Activated CD8-positive, alpha-beta T cell treated with anti-CD3 and anti-CD28 coated beads for 36 hours (primary cell): ENCODE measurements at regions not wholly inside any gene's neighbourhood (a gene's known extent, or its start where the extent isn't known, plus 50 kb on each side); places are given as distances from the start of the nearest gene placed in this dataset.

Experiments used
- ATAC-seq: fragments of 200-7000 bp; cut with Tn5 transposase; one replicate; pipeline ENCODE4 v1.10.0; 2021; ENCODE audit warnings: mild to moderate bottlenecking, moderate library complexity
- CTCF ChIA-PET: fragments of 350-600 bp; sonication (Branson Sonifier 250); formaldehyde crosslinking; loops from one replicate; lab custom pipeline; 2021; ENCODE audit warnings: antibody characterized with exemption; lab: Charles Lee
- POLR2A ChIA-PET: fragments of 350-600 bp; sonication (Branson Sonifier 250); formaldehyde crosslinking; loops from one replicate; lab custom pipeline; 2021; ENCODE audit warnings: antibody characterized with exemption; lab: Charles Lee
- DNase-seq: peaks from one replicate; pipeline ENCODE4 v3.0.0-alpha.2; 2020
- H3K27ac Mint-ChIP-seq: one replicate; pipeline ENCODE4 v1.8.0; 2021; ENCODE audit warnings: mild to moderate bottlenecking, mixed read lengths
- H3K27me3 Mint-ChIP-seq: one replicate; pipeline ENCODE4 v1.8.0; 2021; ENCODE audit warnings: mixed read lengths
- H3K36me3 Mint-ChIP-seq: one replicate; pipeline ENCODE4 v1.8.0; 2021; ENCODE audit warnings: low read depth, mixed read lengths
- H3K4me1 Mint-ChIP-seq: one replicate; pipeline ENCODE4 v1.8.0; 2021; ENCODE audit warnings: low read depth, mixed read lengths
- H3K4me3 Mint-ChIP-seq: one replicate; pipeline ENCODE4 v1.8.0; 2021; ENCODE audit warnings: mild to moderate bottlenecking, moderate library complexity, mixed read lengths
- H3K9me3 Mint-ChIP-seq: one replicate; pipeline ENCODE4 v1.8.0; 2021; ENCODE audit warnings: mixed read lengths
- intact Hi-C: fragments of 100-400 bp; cut with micrococcal nuclease; formaldehyde crosslinking; loops from one replicate; pipeline ENCODE4 v1.10.0; 2022
- TF ChIP-seq, protein P1 (sequence below): fragments of 200-600 bp; IDR thresholded peaks from one replicate; pipeline ENCODE4 v1.8.0; 2022; ENCODE audit warnings: antibody characterized with exemption, mild to moderate bottlenecking

DNA sequence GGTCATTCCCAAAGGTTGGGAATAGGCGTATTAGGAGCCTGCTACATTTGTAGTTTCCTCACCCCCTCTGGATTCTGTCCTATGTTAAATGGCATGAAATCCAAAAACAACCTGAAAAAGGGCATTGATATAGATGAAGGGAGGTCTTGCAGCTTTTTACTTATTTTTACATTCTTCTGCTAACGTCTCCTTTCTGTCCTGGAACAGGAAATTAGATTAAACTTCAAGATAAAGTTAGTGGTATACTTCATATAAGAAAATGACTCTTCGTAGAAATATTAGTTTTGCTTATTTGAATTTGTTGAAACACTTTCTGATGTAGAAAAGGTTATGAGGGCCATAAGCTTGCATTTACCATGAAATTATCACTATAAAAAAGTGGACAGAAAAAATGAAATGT, 694.5 kb downstream of the ADCYAP1 start:
- POLR2A ChIA-PET = no interaction called here

DNA sequence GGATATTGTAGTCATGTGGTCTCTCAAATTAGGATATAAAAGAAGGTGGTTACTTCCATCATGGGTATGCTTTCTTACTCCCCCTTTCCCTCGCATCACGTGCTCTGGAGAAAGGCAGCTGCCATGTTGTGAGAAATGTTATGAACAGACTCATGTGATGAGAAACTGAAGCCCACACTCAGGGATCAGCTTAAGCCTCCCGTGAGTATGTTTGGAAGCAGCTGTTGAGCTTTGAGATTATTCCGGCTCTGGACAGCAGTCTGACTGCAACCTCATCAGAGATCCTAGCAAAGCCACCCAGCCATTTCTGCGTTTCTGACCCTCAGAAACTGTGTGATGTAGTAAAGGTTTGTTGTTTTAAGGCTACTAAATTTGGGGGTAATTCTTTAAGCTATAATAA, 700.1 kb downstream of the ADCYAP1 start:
- ATAC-seq (no peak), DNase-seq (no peak)
- CTCF ChIA-PET = no interaction called here
- peaks cover under 1% of the 10 kb centered on the region for H3K27me3 Mint-ChIP-seq
- no peaks in the 10 kb centered on the region for H3K9me3 Mint-ChIP-seq
- POLR2A ChIA-PET = no interaction called here
- H3K4me3 Mint-ChIP-seq = no peak overlapping the region
- H3K36me3 Mint-ChIP-seq = no peaks in the 10 kb centered on the region
- TF ChIP-seq, protein P1, sequence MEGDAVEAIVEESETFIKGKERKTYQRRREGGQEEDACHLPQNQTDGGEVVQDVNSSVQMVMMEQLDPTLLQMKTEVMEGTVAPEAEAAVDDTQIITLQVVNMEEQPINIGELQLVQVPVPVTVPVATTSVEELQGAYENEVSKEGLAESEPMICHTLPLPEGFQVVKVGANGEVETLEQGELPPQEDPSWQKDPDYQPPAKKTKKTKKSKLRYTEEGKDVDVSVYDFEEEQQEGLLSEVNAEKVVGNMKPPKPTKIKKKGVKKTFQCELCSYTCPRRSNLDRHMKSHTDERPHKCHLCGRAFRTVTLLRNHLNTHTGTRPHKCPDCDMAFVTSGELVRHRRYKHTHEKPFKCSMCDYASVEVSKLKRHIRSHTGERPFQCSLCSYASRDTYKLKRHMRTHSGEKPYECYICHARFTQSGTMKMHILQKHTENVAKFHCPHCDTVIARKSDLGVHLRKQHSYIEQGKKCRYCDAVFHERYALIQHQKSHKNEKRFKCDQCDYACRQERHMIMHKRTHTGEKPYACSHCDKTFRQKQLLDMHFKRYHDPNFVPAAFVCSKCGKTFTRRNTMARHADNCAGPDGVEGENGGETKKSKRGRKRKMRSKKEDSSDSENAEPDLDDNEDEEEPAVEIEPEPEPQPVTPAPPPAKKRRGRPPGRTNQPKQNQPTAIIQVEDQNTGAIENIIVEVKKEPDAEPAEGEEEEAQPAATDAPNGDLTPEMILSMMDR = no peak
- H3K4me1 Mint-ChIP-seq = no peaks in the 10 kb centered on the region
- intact Hi-C loops = no loop called here
- H3K27ac Mint-ChIP-seq = no peak overlapping the region

More for the DNA sequence above, 694.5 kb downstream of the ADCYAP1 start:
- Mint-ChIP-seq H3K9me3 (no peaks in the 10 kb centered on the region), H3K4me1 (no peaks in the 10 kb centered on the region), H3K36me3 (no peaks in the 10 kb centered on the region), H3K4me3 (no peak overlapping the region), H3K27me3 (no peaks in the 10 kb centered on the region), H3K27ac (no peak overlapping the region)
- CTCF ChIA-PET = no interaction called here
- ATAC-seq (no peak), DNase-seq (no peak)
- intact Hi-C loops = no loop called here
- TF ChIP-seq, protein P1 = no peak

DNA sequence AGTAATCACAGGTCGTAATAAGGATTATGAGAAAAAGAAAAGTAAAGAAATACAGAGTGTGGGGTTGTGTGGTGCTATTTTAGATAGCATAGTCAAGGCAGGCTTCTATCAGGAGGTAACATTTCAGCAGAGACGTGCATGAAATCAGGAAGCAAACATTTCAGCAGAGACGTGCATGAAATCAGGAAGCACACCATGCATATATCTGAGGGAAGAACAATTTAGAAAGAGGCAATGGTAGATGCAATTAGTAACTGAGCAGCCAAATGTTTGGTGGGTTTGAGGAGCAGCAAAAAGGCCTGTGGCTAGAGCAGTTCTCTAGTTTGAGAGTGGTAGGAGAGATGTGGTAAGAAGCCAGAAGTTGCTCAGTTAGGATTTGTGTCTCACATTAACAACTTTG, 713.7 kb downstream of the ADCYAP1 start:
- intact Hi-C loops = no loop called here

DNA sequence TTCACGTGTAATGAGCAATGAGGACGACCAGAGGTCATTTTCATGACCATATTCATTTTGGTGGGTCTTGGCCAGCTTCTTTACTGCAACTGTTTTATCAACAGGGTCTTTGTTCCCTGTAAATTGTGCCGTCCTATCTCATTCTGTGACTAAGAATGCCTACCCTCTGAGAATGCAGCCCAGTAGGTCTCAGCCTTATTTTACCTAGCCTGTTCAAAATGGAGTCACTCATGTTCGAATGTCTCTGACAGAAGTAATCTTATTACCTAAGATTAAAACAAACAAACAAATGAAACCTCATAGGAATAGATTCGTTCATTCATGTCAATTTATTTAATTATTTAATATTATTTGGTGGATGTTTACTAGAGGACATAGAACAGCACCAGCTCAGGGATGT, 714.8 kb downstream of the ADCYAP1 start:
- Mint-ChIP-seq H3K4me1 (no peaks in the 10 kb centered on the region), H3K27ac (no peak overlapping the region), H3K27me3 (no peaks in the 10 kb centered on the region), H3K9me3 (no peaks in the 10 kb centered on the region), H3K4me3 (no peak overlapping the region), H3K36me3 (no peaks in the 10 kb centered on the region)
- ATAC-seq = no peak
- TF ChIP-seq, protein P1 = no peak
- ChIA-PET CTCF (no interaction called here), POLR2A (no interaction called here)
- intact Hi-C loops = no loop called here
- DNase-seq = no peak

More for the DNA sequence above, 713.7 kb downstream of the ADCYAP1 start:
- no peak for DNase-seq
- POLR2A ChIA-PET = no interaction called here
- CTCF ChIA-PET = no interaction called here
- TF ChIP-seq, protein P1 = no peak
- H3K4me1 Mint-ChIP-seq = no peaks in the 10 kb centered on the region
- no peak for ATAC-seq
- no peaks in the 10 kb centered on the region for H3K36me3 Mint-ChIP-seq
- no peaks in the 10 kb centered on the region for H3K9me3 Mint-ChIP-seq
- no peak overlapping the region for H3K4me3 Mint-ChIP-seq
- no peaks in the 10 kb centered on the region for H3K27me3 Mint-ChIP-seq
- no peak overlapping the region for H3K27ac Mint-ChIP-seq

DNA sequence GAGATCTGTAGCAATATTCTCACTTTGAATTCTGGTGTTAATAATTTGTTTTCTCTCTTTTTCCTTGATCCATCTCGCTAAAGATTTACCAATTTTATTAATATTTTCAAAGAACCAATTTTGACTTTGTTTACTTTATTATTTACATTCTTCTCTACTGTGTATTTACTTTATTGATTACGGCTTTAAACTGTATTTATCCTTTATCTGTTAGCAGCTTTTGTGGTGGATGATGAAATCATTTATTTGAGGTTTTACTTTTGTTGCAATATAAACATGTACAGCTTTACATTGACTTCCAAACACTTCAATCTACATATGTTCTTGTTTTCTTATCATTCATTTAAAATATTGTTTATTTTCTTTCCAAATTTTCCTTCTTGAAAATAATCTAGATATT, 719.9 kb downstream of the ADCYAP1 start:
- no peaks in the 10 kb centered on the region for H3K9me3 Mint-ChIP-seq
- ChIA-PET CTCF (interaction anchor here (1.6 kb wide), 1 partner anchor 39 kb away, joined by 5 read pairs; no protein-coding TSS in a partner anchor), POLR2A (no interaction called here)
- no peaks in the 10 kb centered on the region for H3K27me3 Mint-ChIP-seq
- H3K4me1 Mint-ChIP-seq = no peaks in the 10 kb centered on the region
- no peak overlapping the region for H3K27ac Mint-ChIP-seq
- no peak for DNase-seq
- H3K36me3 Mint-ChIP-seq = no peaks in the 10 kb centered on the region
- TF ChIP-seq, protein P1 = no peak
- no peak for ATAC-seq
- intact Hi-C loops = no loop called here
- H3K4me3 Mint-ChIP-seq = no peak overlapping the region
